ENCODE measurements at regions not wholly inside any gene's neighbourhood (a gene's known extent, or its start where the extent isn't known, plus 50 kb on each side); places are given as distances from the start of the nearest gene placed in this dataset.

GRCh38 chr10:2716596-2716995 lies 350.8 kb upstream of the PFKP start:
- TF ChIP-seq, protein P1, sequence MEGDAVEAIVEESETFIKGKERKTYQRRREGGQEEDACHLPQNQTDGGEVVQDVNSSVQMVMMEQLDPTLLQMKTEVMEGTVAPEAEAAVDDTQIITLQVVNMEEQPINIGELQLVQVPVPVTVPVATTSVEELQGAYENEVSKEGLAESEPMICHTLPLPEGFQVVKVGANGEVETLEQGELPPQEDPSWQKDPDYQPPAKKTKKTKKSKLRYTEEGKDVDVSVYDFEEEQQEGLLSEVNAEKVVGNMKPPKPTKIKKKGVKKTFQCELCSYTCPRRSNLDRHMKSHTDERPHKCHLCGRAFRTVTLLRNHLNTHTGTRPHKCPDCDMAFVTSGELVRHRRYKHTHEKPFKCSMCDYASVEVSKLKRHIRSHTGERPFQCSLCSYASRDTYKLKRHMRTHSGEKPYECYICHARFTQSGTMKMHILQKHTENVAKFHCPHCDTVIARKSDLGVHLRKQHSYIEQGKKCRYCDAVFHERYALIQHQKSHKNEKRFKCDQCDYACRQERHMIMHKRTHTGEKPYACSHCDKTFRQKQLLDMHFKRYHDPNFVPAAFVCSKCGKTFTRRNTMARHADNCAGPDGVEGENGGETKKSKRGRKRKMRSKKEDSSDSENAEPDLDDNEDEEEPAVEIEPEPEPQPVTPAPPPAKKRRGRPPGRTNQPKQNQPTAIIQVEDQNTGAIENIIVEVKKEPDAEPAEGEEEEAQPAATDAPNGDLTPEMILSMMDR (IDR thresholded peaks at IDR 0.05) = no peak
- TF ChIP-seq EZH2 (IDR thresholded peaks at IDR 0.05; ENCODE audit: borderline replicate concordance, insufficient read depth, low read depth, low read length, poor library complexity, severe bottlenecking) = no peak

Data from B cell (primary cell).